Ascending aorta (tissue), 2 donors: ENCODE measurements at regions not wholly inside any gene's neighbourhood (a gene's known extent, or its start where the extent isn't known, plus 50 kb on each side); places are given as distances from the start of the nearest gene placed in this dataset.

Source experiments
- DNase-seq, 2 donors: peaks; one replicate each; pipeline ENCODE4 v3.0.0-alpha.2; 2019; ENCODE audit warnings: low spot score in 2 of 2
- H3K27ac ChIP-seq, 2 donors: fragments of 200-600 bp; sonication (generic); one replicate each; pipeline ENCODE4 v1.5.1; 2016 to 2017; ENCODE audit warnings: mild to moderate bottlenecking in 1 of 2
- H3K27me3 ChIP-seq: fragments of 200-600 bp; sonication (generic); one replicate; pipeline ENCODE4 v1.5.1; 2017
- H3K36me3 ChIP-seq, 2 donors: fragments of 200-600 bp; sonication (generic); one replicate each; pipeline ENCODE4 v1.5.1; 2016
- H3K4me1 ChIP-seq, 2 donors: fragments of 200-600 bp; sonication (generic); one replicate each; pipeline ENCODE4 v1.5.1; 2016 to 2017; ENCODE audit warnings: mild to moderate bottlenecking in 1 of 2
- H3K4me3 ChIP-seq, 2 donors: fragments of 200-600 bp; sonication (generic); one replicate each; pipeline ENCODE4 v1.5.1; 2016 to 2017; ENCODE audit warnings: mild to moderate bottlenecking in 1 of 2
- H3K9me3 ChIP-seq, 2 donors: fragments of 200-600 bp; sonication (generic); one replicate each; pipeline ENCODE4 v1.5.1; 2016
- CTCF ChIP-seq, 3 experiments: fragments of 200-600 bp in 2 of 3; fragments of 450-650 bp in 1 of 3; sonication (generic) in 2 of 3; IDR thresholded peaks; one replicate each; pipeline ENCODE4 v1.5.1; 2016 to 2019; ENCODE audit warnings: antibody characterized with exemption in 3 of 3, mild to moderate bottlenecking in 1 of 3, moderate library complexity in 1 of 3
- intact Hi-C: fragments of 100-400 bp; cut with DNase I; formaldehyde crosslinking; loops from one replicate; pipeline ENCODE4 v1.15.1; 2023

DNA sequence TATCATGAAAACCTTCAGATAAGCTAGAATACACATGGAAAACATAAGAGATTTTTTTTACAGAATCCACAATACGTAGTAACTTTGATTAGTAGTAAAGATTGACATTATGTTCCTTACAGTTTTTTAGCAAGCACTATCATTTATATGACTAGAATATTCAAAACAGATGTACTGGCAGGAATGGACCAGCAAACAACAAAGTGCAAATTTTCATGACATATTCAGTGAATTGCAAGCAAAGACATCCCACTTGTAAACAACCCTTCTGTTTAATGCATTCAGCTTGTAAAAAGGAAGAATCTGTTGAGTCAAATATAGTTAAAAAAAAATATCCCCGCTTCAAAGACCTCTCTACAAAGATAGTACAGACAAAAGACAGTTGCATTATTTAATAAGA lies 403.7 kb upstream of the TRAM1L1 start:
- Histone ChIP-seq H3K4me1 (no peaks in the 10 kb centered on the region), H3K9me3 (no peaks in the 10 kb centered on the region), H3K4me3 (no peak overlapping the region), H3K27ac (no peak overlapping the region), H3K36me3 (no peaks in the 10 kb centered on the region), H3K27me3 (no peaks in the 10 kb centered on the region)
- intact Hi-C loops, result no loop called here
- no peak for TF ChIP-seq CTCF (IDR thresholded peaks at IDR 0.05)
- DNase-seq, result no peak

- no peak for DNase-seq
- Histone ChIP-seq H3K4me1 (no peaks in the 10 kb centered on the region), H3K36me3 (no peaks in the 10 kb centered on the region), H3K4me3 (no peak overlapping the region), H3K9me3 (no peaks in the 10 kb centered on the region), H3K27ac (no peak overlapping the region), H3K27me3 (no peaks in the 10 kb centered on the region)
- TF ChIP-seq CTCF (IDR thresholded peaks at IDR 0.05), result no peak
- intact Hi-C loops, result no loop called here
Observed at GRCh38 chr4:117491516-117491915, 406.1 kb upstream of the TRAM1L1 start.

DNA sequence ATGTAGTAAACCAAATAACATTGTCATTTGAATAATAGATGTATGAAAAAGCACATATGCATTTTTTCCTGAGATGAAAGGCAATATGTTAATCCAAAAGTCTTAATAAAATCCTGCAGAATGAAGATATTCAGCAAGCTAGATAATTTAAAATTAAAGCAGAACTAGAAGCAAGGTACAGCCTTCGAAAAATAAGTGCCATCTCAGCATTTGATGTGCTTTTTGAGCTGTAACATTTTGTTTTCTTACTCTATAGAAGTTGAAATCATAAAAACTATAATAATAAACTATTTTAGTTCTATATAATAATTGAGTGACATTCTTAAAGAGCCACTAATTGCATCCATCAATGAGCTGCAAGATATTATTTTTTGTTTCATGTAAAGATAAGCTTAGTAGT lies 410.4 kb upstream of the TRAM1L1 start:
- H3K27ac ChIP-seq, result no peak overlapping the region
- TF ChIP-seq CTCF (IDR thresholded peaks at IDR 0.05), result no peak
- no peaks in the 10 kb centered on the region for H3K9me3 ChIP-seq
- DNase-seq, result no peak
- intact Hi-C loops, result no loop called here
- H3K4me3 ChIP-seq, result no peak overlapping the region
- no peaks in the 10 kb centered on the region for H3K36me3 ChIP-seq
- H3K4me1 ChIP-seq, result no peaks in the 10 kb centered on the region
- no peaks in the 10 kb centered on the region for H3K27me3 ChIP-seq

DNA sequence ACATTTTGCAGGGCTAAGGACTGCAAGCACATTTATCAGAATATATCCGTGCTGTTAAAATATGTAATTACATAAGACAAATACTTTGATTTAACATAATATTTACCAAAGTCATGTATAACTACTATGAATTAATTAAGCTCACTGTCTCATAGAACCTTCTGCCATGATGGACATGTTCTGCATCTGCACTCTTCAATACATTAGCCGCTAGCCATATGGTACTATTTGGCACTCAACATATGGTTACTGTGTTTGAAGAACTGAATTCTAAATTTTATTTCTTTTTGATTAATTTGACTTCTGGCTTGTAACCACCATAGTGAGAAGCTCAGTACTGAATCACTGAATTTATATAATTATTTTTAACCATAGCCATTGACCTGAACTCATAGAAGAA lies 427.0 kb upstream of the TRAM1L1 start:
- Histone ChIP-seq H3K4me1 (no peaks in the 10 kb centered on the region), H3K27ac (no peak overlapping the region), H3K36me3 (no peaks in the 10 kb centered on the region), H3K9me3 (no peaks in the 10 kb centered on the region), H3K4me3 (no peak overlapping the region), H3K27me3 (no peaks in the 10 kb centered on the region)
- DNase-seq, result no peak
- intact Hi-C loops, result no loop called here
- no peak for TF ChIP-seq CTCF (IDR thresholded peaks at IDR 0.05)

- no peak for TF ChIP-seq CTCF (IDR thresholded peaks at IDR 0.05)
- DNase-seq, result no peak
- Histone ChIP-seq H3K27ac (no peak overlapping the region), H3K4me1 (no peaks in the 10 kb centered on the region), H3K4me3 (no peak overlapping the region), H3K36me3 (no peaks in the 10 kb centered on the region), H3K9me3 (peaks cover 0 to 4% of the 10 kb centered on the region in 2 donors), H3K27me3 (no peaks in the 10 kb centered on the region)
- intact Hi-C loops, result no loop called here
Observed at GRCh38 chr4:117514391-117515175, 429.2 kb upstream of the TRAM1L1 start.

DNA sequence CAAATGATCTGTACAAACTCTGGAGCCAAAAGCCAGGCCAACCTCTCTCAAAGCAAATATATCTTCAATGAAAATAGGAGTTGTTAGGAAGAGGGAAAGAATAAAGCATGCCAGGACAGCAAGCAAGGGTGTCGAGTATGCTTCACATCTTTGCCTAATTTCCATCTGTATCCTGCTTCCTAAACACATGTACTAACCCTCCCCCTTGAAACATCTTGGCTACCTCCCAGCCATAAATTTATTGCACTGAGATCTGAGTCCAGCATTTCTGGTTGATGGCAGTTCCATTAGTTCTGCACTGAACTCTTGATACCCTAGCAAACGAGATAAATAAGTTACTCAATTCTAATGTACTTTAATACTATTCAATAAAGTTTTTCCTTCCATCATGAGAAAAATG lies 430.5 kb upstream of the TRAM1L1 start:
- Histone ChIP-seq H3K27ac (no peak overlapping the region), H3K27me3 (no peaks in the 10 kb centered on the region), H3K4me1 (no peaks in the 10 kb centered on the region), H3K4me3 (no peak overlapping the region), H3K36me3 (no peaks in the 10 kb centered on the region), H3K9me3 (peaks cover 0 to 4% of the 10 kb centered on the region in 2 donors)
- DNase-seq, result no peak
- TF ChIP-seq CTCF (IDR thresholded peaks at IDR 0.05), result no peak
- intact Hi-C loops, result no loop called here
